ENCODE measurements at regions not wholly inside any gene's neighbourhood (a gene's known extent, or its start where the extent isn't known, plus 50 kb on each side); places are given as distances from the start of the nearest gene placed in this dataset.

- TF ChIP-seq YY1 (IDR thresholded peaks at IDR 0.05; ENCODE audit: insufficient read depth, insufficient replicate concordance, low read depth, low read length) (no peak), ZBTB39 (CRISPR knock-in tag; IDR thresholded peaks at IDR 0.05) (no peak), ZNF446 (CRISPR knock-in tag; IDR thresholded peaks at IDR 0.05) (no peak)
These were observed 235.6 kb downstream of the ICOS start (continued) for GRCh38 chr2:204172145-204172600.

GRCh38 chr2:204174034-204174433, 237.5 kb downstream of the ICOS start:
- BruUV-seq (replicated peaks) = no TSS peak

More at GRCh38 chr2:204174034-204174433, 237.5 kb downstream of the ICOS start:
- no peak overlapping the region for H3K4me2 ChIP-seq (ENCODE audit: low read depth, low read length)
- DNase-seq (ENCODE audit: low spot score) (no peak), ATAC-seq (no peak), FAIRE-seq (no peak)
- no peak overlapping the region for H3K4me3 ChIP-seq (replicated peaks in 1 of 3; ENCODE audit: insufficient read depth in 1 of 3, low read depth in 2 of 3, low read length in 3 of 3)
- TF ChIP-seq ESRRA (CRISPR knock-in tag; IDR thresholded peaks at IDR 0.05; ENCODE audit: low read depth) (no peak), ZGPAT (CRISPR knock-in tag; IDR thresholded peaks at IDR 0.05) (no peak)
- no peak overlapping the region for H3K27ac ChIP-seq (ENCODE audit: extremely low read length, insufficient read depth, low read length)
- no peak overlapping the region for H3K9ac ChIP-seq (ENCODE audit: insufficient read depth, low read depth, low read length)
- no peaks in the 10 kb centered on the region for H3K79me2 ChIP-seq (ENCODE audit: insufficient read depth, low read length)
- peaks cover 10% of the 10 kb centered on the region; the same call in 1 of the 2 replicates for H3K4me1 ChIP-seq (ENCODE audit: insufficient read depth, low read length)
- H3K9me3 ChIP-seq (ENCODE audit: low read length) = no peaks in the 10 kb centered on the region
- intact Hi-C loops (cut with micrococcal nuclease; ENCODE audit: unreplicated experiment) (no loop called here), in situ Hi-C loops (cut with HindIII; ENCODE audit: extremely low pct_ligation_motif_present, low pct_unique_long_range_greater_than_20kb) (no loop called here)
- WGBS (ENCODE audit: low lambda C conversion rate) = 4% methylated on average over 2 of the region's 2 CpGs
- CTCF ChIA-PET (ENCODE audit: low intra/inter-chr PET ratio, low total read pairs) = no interaction called here
- H3K27me3 ChIP-seq (ENCODE audit: control insufficient read depth in 1 of 2, insufficient read depth in 2 of 2, low read length in 2 of 2) = peaks cover 2 to 3% of the 10 kb centered on the region in 2 experiments; a peak in 1 of 5 replicates
- no peak overlapping the region for H2AFZ ChIP-seq (ENCODE audit: low read length)
- no peaks in the 10 kb centered on the region for H4K20me1 ChIP-seq (ENCODE audit: insufficient read depth, low read length)
- POLR2A ChIA-PET = no interaction called here
- H3K36me3 ChIP-seq (replicated peaks in 1 of 2; ENCODE audit: control insufficient read depth in 1 of 2, insufficient read depth in 2 of 2, low read length in 2 of 2) = no peaks in the 10 kb centered on the region
